ENCODE measurements at regions not wholly inside any gene's neighbourhood (a gene's known extent, or its start where the extent isn't known, plus 50 kb on each side); places are given as distances from the start of the nearest gene placed in this dataset.

GRCh38 chr5:152801886-152802285 lies 396.8 kb upstream of the NMUR2 start:
- Histone ChIP-seq H3K27ac (ENCODE audit: extremely low read length, insufficient read depth, low read length) (no peak overlapping the region), H3K27me3 (ENCODE audit: control insufficient read depth in 1 of 2, insufficient read depth in 2 of 2, low read length in 2 of 2) (no peaks in the 10 kb centered on the region), H3K4me1 (ENCODE audit: insufficient read depth, low read length) (no peaks in the 10 kb centered on the region), H3K4me2 (ENCODE audit: low read depth, low read length) (no peak overlapping the region), H4K20me1 (ENCODE audit: insufficient read depth, low read length) (no peaks in the 10 kb centered on the region), H3K36me3 (replicated peaks in 1 of 2; ENCODE audit: control insufficient read depth in 1 of 2, insufficient read depth in 2 of 2, low read length in 2 of 2) (no peaks in the 10 kb centered on the region), H3K9ac (ENCODE audit: insufficient read depth, low read depth, low read length) (no peak overlapping the region), H3K4me3 (replicated peaks in 1 of 3; ENCODE audit: insufficient read depth in 1 of 3, low read depth in 2 of 3, low read length in 3 of 3) (no peak overlapping the region), H2AFZ (ENCODE audit: low read length) (no peak overlapping the region), H3K79me2 (ENCODE audit: insufficient read depth, low read length) (no peaks in the 10 kb centered on the region), H3K9me3 (ENCODE audit: low read length) (peaks cover 42% of the 10 kb centered on the region)
- in situ Hi-C loops (cut with HindIII; ENCODE audit: extremely low pct_ligation_motif_present, low pct_unique_long_range_greater_than_20kb) (no loop called here), intact Hi-C loops (cut with micrococcal nuclease; ENCODE audit: unreplicated experiment) (no loop called here)
- ATAC-seq (no peak), FAIRE-seq (no peak), DNase-seq (ENCODE audit: low spot score) (no peak)
- BruUV-seq (replicated peaks): no TSS peak
- 0% methylated on average over 2 of the region's 2 CpGs for WGBS (ENCODE audit: low lambda C conversion rate)
- ChIA-PET CTCF (ENCODE audit: low intra/inter-chr PET ratio, low total read pairs) (no interaction called here), POLR2A (no interaction called here)
- TF ChIP-seq ZFP36L1 (CRISPR knock-in tag; IDR thresholded peaks at IDR 0.05) (no peak), SAP130 (CRISPR knock-in tag; IDR thresholded peaks at IDR 0.05; ENCODE audit: low read depth) (no peak), DNMT3B (CRISPR knock-in tag; conservative IDR thresholded peaks at IDR 0.05) (no peak), SP1 (IDR thresholded peaks at IDR 0.05) (no peak), SP1 (CRISPR knock-in tag; IDR thresholded peaks at IDR 0.05) (no peak), ZBTB42 (CRISPR knock-in tag; IDR thresholded peaks at IDR 0.05) (no peak), JUN (CRISPR knock-in tag; IDR thresholded peaks at IDR 0.05) (no peak), ZNF703 (CRISPR knock-in tag; IDR thresholded peaks at IDR 0.05; ENCODE audit: borderline replicate concordance) (no peak), MAF1 (CRISPR knock-in tag; IDR thresholded peaks at IDR 0.05; ENCODE audit: borderline replicate concordance) (no peak), PRDM15 (CRISPR knock-in tag; IDR thresholded peaks at IDR 0.05) (no peak), MED1 (CRISPR knock-in tag; IDR thresholded peaks at IDR 0.05) (no peak), ZBTB1 (CRISPR knock-in tag; IDR thresholded peaks at IDR 0.05; ENCODE audit: borderline replicate concordance) (no peak)
- TF ChIP-seq, protein P1, sequence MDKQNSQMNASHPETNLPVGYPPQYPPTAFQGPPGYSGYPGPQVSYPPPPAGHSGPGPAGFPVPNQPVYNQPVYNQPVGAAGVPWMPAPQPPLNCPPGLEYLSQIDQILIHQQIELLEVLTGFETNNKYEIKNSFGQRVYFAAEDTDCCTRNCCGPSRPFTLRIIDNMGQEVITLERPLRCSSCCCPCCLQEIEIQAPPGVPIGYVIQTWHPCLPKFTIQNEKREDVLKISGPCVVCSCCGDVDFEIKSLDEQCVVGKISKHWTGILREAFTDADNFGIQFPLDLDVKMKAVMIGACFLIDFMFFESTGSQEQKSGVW (CRISPR knock-in tag; IDR thresholded peaks at IDR 0.05; ENCODE audit: borderline replicate concordance): no peak
- TF ChIP-seq, protein P2, sequence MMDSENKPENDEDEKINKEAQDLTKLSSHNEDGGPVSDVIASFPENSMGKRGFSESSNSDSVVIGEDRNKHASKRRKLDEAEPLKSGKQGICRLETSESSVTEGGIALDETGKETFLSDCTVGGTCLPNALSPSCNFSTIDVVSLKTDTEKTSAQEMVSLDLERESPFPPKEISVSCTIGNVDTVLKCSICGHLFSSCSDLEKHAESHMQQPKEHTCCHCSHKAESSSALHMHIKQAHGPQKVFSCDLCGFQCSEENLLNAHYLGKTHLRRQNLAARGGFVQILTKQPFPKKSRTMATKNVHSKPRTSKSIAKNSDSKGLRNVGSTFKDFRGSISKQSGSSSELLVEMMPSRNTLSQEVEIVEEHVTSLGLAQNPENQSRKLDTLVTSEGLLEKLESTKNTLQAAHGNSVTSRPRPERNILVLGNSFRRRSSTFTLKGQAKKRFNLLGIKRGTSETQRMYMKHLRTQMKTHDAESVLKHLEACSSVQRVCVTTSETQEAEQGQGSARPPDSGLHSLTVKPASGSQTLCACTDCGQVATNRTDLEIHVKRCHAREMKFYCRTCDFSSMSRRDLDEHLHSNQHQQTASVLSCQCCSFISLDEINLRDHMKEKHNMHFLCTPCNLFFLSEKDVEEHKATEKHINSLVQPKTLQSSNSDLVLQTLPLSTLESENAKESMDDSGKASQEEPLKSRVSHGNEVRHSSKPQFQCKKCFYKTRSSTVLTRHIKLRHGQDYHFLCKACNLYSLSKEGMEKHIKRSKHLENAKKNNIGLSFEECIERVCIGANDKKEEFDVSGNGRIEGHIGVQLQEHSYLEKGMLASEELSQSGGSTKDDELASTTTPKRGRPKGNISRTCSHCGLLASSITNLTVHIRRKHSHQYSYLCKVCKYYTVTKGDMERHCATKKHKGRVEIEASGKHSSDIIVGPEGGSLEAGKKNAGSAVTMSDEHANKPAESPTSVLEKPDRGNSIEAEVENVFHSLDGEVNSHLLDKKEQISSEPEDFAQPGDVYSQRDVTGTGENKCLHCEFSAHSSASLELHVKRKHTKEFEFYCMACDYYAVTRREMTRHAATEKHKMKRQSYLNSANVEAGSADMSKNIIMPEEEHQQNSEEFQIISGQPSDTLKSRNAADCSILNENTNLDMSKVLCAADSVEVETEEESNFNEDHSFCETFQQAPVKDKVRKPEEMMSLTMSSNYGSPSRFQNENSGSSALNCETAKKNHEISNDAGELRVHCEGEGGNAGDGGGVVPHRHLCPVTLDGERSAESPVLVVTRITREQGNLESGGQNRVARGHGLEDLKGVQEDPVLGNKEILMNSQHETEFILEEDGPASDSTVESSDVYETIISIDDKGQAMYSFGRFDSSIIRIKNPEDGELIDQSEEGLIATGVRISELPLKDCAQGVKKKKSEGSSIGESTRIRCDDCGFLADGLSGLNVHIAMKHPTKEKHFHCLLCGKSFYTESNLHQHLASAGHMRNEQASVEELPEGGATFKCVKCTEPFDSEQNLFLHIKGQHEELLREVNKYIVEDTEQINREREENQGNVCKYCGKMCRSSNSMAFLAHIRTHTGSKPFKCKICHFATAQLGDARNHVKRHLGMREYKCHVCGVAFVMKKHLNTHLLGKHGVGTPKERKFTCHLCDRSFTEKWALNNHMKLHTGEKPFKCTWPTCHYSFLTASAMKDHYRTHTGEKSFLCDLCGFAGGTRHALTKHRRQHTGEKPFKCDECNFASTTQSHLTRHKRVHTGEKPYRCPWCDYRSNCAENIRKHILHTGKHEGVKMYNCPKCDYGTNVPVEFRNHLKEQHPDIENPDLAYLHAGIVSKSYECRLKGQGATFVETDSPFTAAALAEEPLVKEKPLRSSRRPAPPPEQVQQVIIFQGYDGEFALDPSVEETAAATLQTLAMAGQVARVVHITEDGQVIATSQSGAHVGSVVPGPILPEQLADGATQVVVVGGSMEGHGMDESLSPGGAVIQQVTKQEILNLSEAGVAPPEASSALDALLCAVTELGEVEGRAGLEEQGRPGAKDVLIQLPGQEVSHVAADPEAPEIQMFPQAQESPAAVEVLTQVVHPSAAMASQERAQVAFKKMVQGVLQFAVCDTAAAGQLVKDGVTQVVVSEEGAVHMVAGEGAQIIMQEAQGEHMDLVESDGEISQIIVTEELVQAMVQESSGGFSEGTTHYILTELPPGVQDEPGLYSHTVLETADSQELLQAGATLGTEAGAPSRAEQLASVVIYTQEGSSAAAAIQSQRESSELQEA (CRISPR knock-in tag; IDR thresholded peaks at IDR 0.05; ENCODE audit: not compliant biosample characterization): no peak
